Hepatocyte (in vitro differentiated cells): ENCODE measurements at regions not wholly inside any gene's neighbourhood (a gene's known extent, or its start where the extent isn't known, plus 50 kb on each side); places are given as distances from the start of the nearest gene placed in this dataset.

Experiments used
- CTCF ChIP-seq: fragments of 200-600 bp; sonication (generic); IDR thresholded peaks from 2 replicates; pipeline ENCODE4 v1.5.1; 2016; ENCODE audit warnings: antibody characterized with exemption, mild to moderate bottlenecking; ENCODE audit not compliant: poor library complexity
- EZH2 ChIP-seq: fragments of 200-600 bp; sonication (generic); IDR thresholded peaks from 2 replicates; pipeline ENCODE4 v1.6.1; 2016; ENCODE audit warnings: antibody characterized with exemption, mild to moderate bottlenecking, borderline replicate concordance
- EZH2phosphoT487 ChIP-seq: fragments of 200-600 bp; sonication (generic); IDR thresholded peaks from one replicate; pipeline ENCODE4 v1.6.1; 2018; ENCODE audit warnings: antibody characterized with exemption, mild to moderate bottlenecking, low read depth, moderate library complexity; ENCODE audit not compliant: unreplicated experiment, severe bottlenecking

DNA sequence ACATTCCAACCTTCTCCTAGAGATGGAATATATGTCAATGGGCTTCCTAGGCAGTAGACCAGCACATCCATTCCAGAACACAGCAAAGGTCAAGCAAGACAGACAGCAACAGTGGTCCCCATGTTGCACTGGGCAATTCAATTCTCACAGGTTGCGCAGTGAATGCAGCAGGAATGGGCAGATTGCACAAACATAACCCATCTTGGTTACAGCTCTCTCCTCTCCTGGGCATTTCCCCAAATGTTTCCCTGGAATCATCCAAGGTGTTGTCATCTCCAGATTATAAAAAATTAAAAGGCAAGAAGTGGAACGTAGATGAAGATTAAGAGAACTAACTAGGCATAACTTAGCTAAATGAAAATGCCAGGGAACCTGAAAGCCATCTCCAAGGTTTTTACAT, 265.8 kb upstream of the SLC14A2 start:
- no peak for TF ChIP-seq CTCF
- TF ChIP-seq EZH2: no peak
- TF ChIP-seq EZH2phosphoT487: no peak
